NCI-H524 treated with DMSO at 0.1 percent for 48 hours (cell line): ENCODE measurements at regions not wholly inside any gene's neighbourhood (a gene's known extent, or its start where the extent isn't known, plus 50 kb on each side); places are given as distances from the start of the nearest gene placed in this dataset.
"Not testable (repeated sequence)": the region's sequence is repeated elsewhere in the genome, so short reads cannot be mapped to it uniquely, and the experiment has no call there.

Experiments used
- DNase-seq: peaks from one replicate; lab custom pipeline; 2025; lab: John Stamatoyannopoulos, UW

- DNase-seq, result no peak
Measured at GRCh38 chr3:26964836-26965235, 342.3 kb downstream of the LRRC3B start.

- no peak for DNase-seq
Measured at GRCh38 chr3:26967501-26967900, 344.9 kb downstream of the LRRC3B start.

GRCh38 chr3:26984416-26985390 lies 362.1 kb downstream of the LRRC3B start:
- DNase-seq, result no peak

- DNase-seq, result no peak
Measured at GRCh38 chr3:26989037-26989436, 366.5 kb downstream of the LRRC3B start.

- DNase-seq, result no peak
Measured at GRCh38 chr3:26997226-26997625, 372.0 kb downstream of the NEK10 start.

- no peak for DNase-seq
Measured at GRCh38 chr3:27010834-27011233, 358.3 kb downstream of the NEK10 start.

- no peak for DNase-seq
Measured at GRCh38 chr3:27022096-27022761, 347.0 kb downstream of the NEK10 start.

GRCh38 chr3:27024493-27024892 lies 344.7 kb downstream of the NEK10 start:
- no peak for DNase-seq

- no peak for DNase-seq
Measured at GRCh38 chr3:27025718-27026117, 343.5 kb downstream of the NEK10 start.

- DNase-seq, result peak; percentile 67
Measured at GRCh38 chr3:27031476-27031875, 337.7 kb downstream of the NEK10 start.

GRCh38 chr3:27034255-27034654 lies 334.9 kb downstream of the NEK10 start:
- no peak for DNase-seq

GRCh38 chr3:27040674-27041073 lies 328.5 kb downstream of the NEK10 start:
- no peak for DNase-seq

- DNase-seq, result not testable (repeated sequence)
Measured at GRCh38 chr3:27042541-27042940, 326.6 kb downstream of the NEK10 start.

- no peak for DNase-seq
Measured at GRCh38 chr3:27043328-27043955, 325.7 kb downstream of the NEK10 start.

- no peak for DNase-seq
Measured at GRCh38 chr3:27044931-27045481, 324.2 kb downstream of the NEK10 start.

- DNase-seq, result no peak
Measured at GRCh38 chr3:27046351-27046750, 322.8 kb downstream of the NEK10 start.

GRCh38 chr3:27049792-27050191 lies 319.4 kb downstream of the NEK10 start:
- DNase-seq, result no peak

GRCh38 chr3:27051527-27051926 lies 317.7 kb downstream of the NEK10 start:
- not testable (repeated sequence) for DNase-seq

GRCh38 chr3:27056326-27056725 lies 312.9 kb downstream of the NEK10 start:
- no peak for DNase-seq

GRCh38 chr3:27059489-27059888 lies 309.7 kb downstream of the NEK10 start:
- DNase-seq, result no peak
